HFFc6 (cell line): ENCODE measurements at regions not wholly inside any gene's neighbourhood (a gene's known extent, or its start where the extent isn't known, plus 50 kb on each side); places are given as distances from the start of the nearest gene placed in this dataset.

ENCODE experiments used
- DNase-seq: peaks from one replicate; pipeline ENCODE4 v3.0.0-alpha.2; 2018
- H3K27ac Mint-ChIP-seq: 2 replicates; pipeline ENCODE4 v1.8.0; 2020; ENCODE audit warnings: mild to moderate bottlenecking, mixed read lengths
- H3K27me3 Mint-ChIP-seq: 2 replicates; pipeline ENCODE4 v1.8.0; 2021; ENCODE audit warnings: mild to moderate bottlenecking, moderate library complexity, mixed read lengths; ENCODE audit not compliant: insufficient read depth
- H3K36me3 Mint-ChIP-seq: 2 replicates; pipeline ENCODE4 v1.8.0; 2021; ENCODE audit warnings: low read depth, mixed read lengths
- H3K4me1 Mint-ChIP-seq: 2 replicates; pipeline ENCODE4 v1.8.0; 2020; ENCODE audit warnings: low read depth, mixed read lengths
- H3K4me3 Mint-ChIP-seq: 2 replicates; pipeline ENCODE4 v1.8.0; 2020; ENCODE audit warnings: mild to moderate bottlenecking, moderate library complexity, mixed read lengths
- H3K9me3 Mint-ChIP-seq: 2 replicates; pipeline ENCODE4 v1.8.0; 2020; ENCODE audit warnings: mild to moderate bottlenecking, mixed read lengths
- TF ChIP-seq, protein P1 (sequence below): fragments of 200-600 bp; sonication (generic); IDR thresholded peaks from 2 replicates; pipeline ENCODE4 v1.5.0; 2021; ENCODE audit warnings: antibody characterized with exemption, mild to moderate bottlenecking

DNA sequence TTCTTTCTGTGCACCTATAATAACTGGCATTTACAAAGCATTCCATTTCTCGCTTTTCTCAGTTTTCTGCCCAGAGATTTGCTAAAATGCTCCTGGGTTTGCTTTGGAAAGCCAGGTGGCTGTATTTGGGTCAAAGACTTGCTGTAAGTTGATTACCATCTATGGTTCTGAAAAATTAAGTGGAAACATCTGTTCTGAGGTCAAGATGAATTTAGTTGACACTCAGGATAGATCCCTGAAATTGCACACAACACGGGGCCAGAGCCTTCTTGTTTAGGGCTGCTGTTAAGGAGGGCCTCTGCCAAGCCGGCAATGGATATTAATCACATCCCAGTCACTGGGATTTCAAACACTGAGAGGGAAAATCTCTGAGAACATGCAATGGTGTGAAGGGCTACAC, 111.6 kb upstream of the GLI3 start:
- TF ChIP-seq, protein P1, sequence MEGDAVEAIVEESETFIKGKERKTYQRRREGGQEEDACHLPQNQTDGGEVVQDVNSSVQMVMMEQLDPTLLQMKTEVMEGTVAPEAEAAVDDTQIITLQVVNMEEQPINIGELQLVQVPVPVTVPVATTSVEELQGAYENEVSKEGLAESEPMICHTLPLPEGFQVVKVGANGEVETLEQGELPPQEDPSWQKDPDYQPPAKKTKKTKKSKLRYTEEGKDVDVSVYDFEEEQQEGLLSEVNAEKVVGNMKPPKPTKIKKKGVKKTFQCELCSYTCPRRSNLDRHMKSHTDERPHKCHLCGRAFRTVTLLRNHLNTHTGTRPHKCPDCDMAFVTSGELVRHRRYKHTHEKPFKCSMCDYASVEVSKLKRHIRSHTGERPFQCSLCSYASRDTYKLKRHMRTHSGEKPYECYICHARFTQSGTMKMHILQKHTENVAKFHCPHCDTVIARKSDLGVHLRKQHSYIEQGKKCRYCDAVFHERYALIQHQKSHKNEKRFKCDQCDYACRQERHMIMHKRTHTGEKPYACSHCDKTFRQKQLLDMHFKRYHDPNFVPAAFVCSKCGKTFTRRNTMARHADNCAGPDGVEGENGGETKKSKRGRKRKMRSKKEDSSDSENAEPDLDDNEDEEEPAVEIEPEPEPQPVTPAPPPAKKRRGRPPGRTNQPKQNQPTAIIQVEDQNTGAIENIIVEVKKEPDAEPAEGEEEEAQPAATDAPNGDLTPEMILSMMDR, result no peak
- H3K9me3 Mint-ChIP-seq, result no peaks in the 10 kb centered on the region
- DNase-seq, result no peak
- peaks cover 8% of the 10 kb centered on the region; the same call in 1 of the 2 replicates for H3K27me3 Mint-ChIP-seq
- H3K4me1 Mint-ChIP-seq, result peaks cover 28% of the 10 kb centered on the region
- H3K27ac Mint-ChIP-seq, result no peak overlapping the region
- no peak overlapping the region for H3K4me3 Mint-ChIP-seq
- H3K36me3 Mint-ChIP-seq, result no peaks in the 10 kb centered on the region

DNA sequence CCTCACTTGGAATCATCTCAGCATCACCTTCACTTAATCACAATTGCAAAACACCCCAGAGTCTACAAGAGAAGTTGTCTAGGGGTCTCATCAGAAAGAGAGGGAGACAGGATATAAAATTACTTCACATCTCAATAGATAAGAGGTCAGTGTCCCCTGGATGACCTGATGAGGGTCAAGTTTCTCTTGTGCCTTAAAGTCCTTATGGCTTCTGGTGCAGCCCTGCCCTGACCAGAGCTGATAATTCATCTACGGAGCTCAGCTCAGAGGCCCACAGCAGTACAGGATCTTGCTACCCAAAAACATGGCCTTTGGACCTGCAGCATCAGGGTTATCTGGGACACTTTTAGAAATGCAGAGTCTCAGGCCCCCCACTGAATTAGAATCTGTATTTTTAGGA, 111.1 kb upstream of the GLI3 start:
- DNase-seq, result no peak
- Mint-ChIP-seq H3K4me3 (no peak overlapping the region), H3K27ac (no peak overlapping the region), H3K4me1 (peaks cover 28% of the 10 kb centered on the region), H3K27me3 (peaks cover 8% of the 10 kb centered on the region; the same call in 1 of the 2 replicates), H3K9me3 (no peaks in the 10 kb centered on the region), H3K36me3 (no peaks in the 10 kb centered on the region)
- TF ChIP-seq, protein P1, result no peak

GRCh38 chr7:42347616-42348015, 110.6 kb upstream of the GLI3 start:
- TF ChIP-seq, protein P1, result no peak
- H3K9me3 Mint-ChIP-seq, result no peaks in the 10 kb centered on the region
- H3K4me1 Mint-ChIP-seq, result peaks cover 28% of the 10 kb centered on the region
- peaks cover 8% of the 10 kb centered on the region; the same call in 1 of the 2 replicates for H3K27me3 Mint-ChIP-seq
- no peak overlapping the region for H3K27ac Mint-ChIP-seq
- no peak for DNase-seq
- H3K4me3 Mint-ChIP-seq, result no peak overlapping the region
- no peaks in the 10 kb centered on the region for H3K36me3 Mint-ChIP-seq

GRCh38 chr7:42345478-42346299, 108.7 kb upstream of the GLI3 start:
- no peak for DNase-seq
- no peak overlapping the region for H3K4me3 Mint-ChIP-seq
- H3K4me1 Mint-ChIP-seq, result peaks cover 16% of the 10 kb centered on the region
- H3K27me3 Mint-ChIP-seq, result peaks cover 8% of the 10 kb centered on the region; the same call in 1 of the 2 replicates
- no peaks in the 10 kb centered on the region for H3K36me3 Mint-ChIP-seq
- H3K27ac Mint-ChIP-seq, result no peak overlapping the region
- TF ChIP-seq, protein P1, result no peak
- H3K9me3 Mint-ChIP-seq, result no peaks in the 10 kb centered on the region

DNA sequence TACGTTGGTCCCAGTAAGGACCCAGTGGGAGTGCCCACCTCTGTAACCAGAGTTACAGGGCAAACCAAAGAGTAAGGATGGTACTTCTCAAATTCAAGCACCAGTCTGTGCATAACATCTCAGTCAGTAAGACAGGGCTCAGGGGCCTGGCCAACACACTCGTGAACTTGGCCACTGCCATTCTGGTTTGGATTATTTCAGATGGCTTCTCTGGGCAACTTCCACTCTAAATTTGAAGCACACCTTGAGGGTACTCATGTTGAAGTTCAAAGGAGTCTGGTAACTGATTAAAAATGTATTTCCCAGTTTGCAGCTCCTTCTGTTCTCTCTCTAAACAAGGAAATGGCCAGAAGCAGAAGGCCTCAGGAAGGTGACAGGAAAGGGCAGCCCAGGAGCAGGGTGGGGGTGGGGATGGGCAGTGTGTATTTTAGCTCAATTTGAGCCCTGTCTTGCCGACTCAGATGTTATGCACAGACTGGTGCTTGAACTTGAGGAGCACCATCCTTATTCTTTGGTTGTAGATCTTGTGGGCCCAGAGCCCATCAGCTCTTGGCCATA, 107.3 kb upstream of the GLI3 start:
- no peaks in the 10 kb centered on the region for H3K36me3 Mint-ChIP-seq
- no peaks in the 10 kb centered on the region for H3K9me3 Mint-ChIP-seq
- TF ChIP-seq, protein P1, result no peak
- peaks cover 8% of the 10 kb centered on the region; the same call in 1 of the 2 replicates for H3K27me3 Mint-ChIP-seq
- DNase-seq, result no peak
- H3K4me3 Mint-ChIP-seq, result no peak overlapping the region
- H3K27ac Mint-ChIP-seq, result no peak overlapping the region
- peaks cover 25% of the 10 kb centered on the region for H3K4me1 Mint-ChIP-seq
